ENCODE measurements at regions not wholly inside any gene's neighbourhood (a gene's known extent, or its start where the extent isn't known, plus 50 kb on each side); places are given as distances from the start of the nearest gene placed in this dataset.

DNA sequence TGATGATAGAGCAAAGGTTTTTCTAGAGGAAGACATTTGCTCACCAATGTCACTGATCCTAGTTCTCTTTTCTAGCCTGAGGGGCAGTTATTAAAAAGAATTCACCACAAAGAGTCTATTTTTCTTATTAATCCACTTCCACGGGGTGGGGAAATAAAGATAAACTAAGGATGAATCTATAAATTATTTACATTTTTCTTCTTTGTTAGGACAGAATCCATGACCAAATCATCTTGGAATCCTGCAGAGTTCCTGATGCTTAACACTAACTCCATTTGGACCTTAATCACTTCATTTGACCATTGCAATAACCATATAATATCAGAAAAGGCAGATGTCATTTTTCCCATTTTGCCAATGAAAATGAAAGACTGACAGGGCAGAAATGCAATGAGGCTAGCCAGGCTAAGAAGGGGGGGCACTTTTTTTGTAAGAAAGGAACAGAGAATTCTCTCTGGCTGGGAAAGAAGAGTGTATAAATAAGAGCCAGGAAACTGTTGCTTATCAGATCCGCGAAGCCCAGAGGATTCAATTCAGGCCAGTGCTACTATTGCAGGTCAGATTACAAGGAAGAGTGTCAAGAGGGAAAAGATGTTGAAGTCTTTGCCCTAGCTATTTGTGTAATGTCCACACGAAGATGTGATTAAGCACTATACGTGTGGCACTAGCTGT, 433.2 kb downstream of the TNS3 start:
- TF ChIP-seq, protein P1, sequence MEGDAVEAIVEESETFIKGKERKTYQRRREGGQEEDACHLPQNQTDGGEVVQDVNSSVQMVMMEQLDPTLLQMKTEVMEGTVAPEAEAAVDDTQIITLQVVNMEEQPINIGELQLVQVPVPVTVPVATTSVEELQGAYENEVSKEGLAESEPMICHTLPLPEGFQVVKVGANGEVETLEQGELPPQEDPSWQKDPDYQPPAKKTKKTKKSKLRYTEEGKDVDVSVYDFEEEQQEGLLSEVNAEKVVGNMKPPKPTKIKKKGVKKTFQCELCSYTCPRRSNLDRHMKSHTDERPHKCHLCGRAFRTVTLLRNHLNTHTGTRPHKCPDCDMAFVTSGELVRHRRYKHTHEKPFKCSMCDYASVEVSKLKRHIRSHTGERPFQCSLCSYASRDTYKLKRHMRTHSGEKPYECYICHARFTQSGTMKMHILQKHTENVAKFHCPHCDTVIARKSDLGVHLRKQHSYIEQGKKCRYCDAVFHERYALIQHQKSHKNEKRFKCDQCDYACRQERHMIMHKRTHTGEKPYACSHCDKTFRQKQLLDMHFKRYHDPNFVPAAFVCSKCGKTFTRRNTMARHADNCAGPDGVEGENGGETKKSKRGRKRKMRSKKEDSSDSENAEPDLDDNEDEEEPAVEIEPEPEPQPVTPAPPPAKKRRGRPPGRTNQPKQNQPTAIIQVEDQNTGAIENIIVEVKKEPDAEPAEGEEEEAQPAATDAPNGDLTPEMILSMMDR (IDR thresholded peaks at IDR 0.05): no peak
- peak overlapping the region; percentile 63 for H3K27ac Mint-ChIP-seq
- no peaks in the 10 kb centered on the region for H3K27me3 Mint-ChIP-seq (ENCODE audit: insufficient read depth)
- DNase-seq: no peak
- peaks cover 88% of the 10 kb centered on the region for H3K4me1 Mint-ChIP-seq (ENCODE audit: low read depth)
- peak overlapping the region; percentile 38; the same call in 1 of the 2 replicates for H3K4me3 Mint-ChIP-seq
- H3K9me3 Mint-ChIP-seq: peaks cover 20% of the 10 kb centered on the region
- H3K36me3 Mint-ChIP-seq (ENCODE audit: low read depth): peaks cover 27% of the 10 kb centered on the region

DNA sequence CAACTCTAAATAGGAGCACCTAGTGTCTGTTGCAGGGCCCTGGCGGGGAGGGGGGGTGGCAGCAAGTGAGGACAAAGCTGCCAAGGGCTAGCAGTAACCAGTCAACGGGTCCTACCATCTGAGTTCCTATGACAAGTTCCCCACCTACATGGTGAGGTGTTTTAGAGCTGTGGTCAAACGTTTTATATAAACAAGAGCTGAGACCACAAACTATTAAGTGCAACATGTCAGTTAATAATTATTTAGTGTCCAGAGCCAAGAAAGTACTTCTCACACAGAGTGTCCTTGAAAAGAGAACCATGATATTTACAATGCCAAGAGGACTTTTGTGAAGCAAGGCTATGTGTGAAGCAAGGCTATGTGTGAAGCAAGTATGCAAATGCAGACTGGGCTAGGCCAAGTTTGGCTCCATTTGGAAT, 434.7 kb downstream of the TNS3 start:
- H3K27me3 Mint-ChIP-seq (ENCODE audit: insufficient read depth): no peaks in the 10 kb centered on the region
- TF ChIP-seq, protein P1 (IDR thresholded peaks at IDR 0.05): no peak
- H3K4me3 Mint-ChIP-seq: no peak overlapping the region
- peaks cover 20% of the 10 kb centered on the region for H3K9me3 Mint-ChIP-seq
- H3K4me1 Mint-ChIP-seq (ENCODE audit: low read depth): peaks cover 89% of the 10 kb centered on the region
- DNase-seq: no peak
- no peak overlapping the region for H3K27ac Mint-ChIP-seq
- H3K36me3 Mint-ChIP-seq (ENCODE audit: low read depth): peaks cover 27% of the 10 kb centered on the region

DNA sequence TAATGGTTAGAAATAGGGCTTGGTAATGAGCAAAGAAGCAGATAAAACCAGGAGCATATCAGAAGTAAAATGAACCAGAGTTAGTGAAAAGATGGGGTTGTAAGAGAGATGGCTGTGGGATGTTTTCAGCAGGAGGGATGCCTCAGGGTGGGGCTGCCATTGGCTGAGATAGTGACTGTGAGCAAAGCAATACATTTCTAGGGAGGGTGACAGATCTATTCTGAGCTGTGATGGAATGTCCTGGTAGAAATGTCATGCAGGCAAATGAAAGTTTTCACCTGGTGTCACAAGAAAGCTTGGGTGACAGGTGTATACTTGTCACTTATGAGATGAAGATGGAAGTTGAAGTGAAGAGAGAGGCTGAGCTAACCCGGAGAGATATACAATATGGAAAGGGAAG, 435.9 kb downstream of the TNS3 start:
- peaks cover 17% of the 10 kb centered on the region for H3K9me3 Mint-ChIP-seq
- H3K4me1 Mint-ChIP-seq (ENCODE audit: low read depth): peaks cover 84% of the 10 kb centered on the region
- H3K36me3 Mint-ChIP-seq (ENCODE audit: low read depth): peaks cover 24% of the 10 kb centered on the region
- no peak overlapping the region for H3K4me3 Mint-ChIP-seq
- DNase-seq: no peak
- H3K27me3 Mint-ChIP-seq (ENCODE audit: insufficient read depth): no peaks in the 10 kb centered on the region
- no peak overlapping the region for H3K27ac Mint-ChIP-seq
- TF ChIP-seq, protein P1 (IDR thresholded peaks at IDR 0.05): no peak

DNA sequence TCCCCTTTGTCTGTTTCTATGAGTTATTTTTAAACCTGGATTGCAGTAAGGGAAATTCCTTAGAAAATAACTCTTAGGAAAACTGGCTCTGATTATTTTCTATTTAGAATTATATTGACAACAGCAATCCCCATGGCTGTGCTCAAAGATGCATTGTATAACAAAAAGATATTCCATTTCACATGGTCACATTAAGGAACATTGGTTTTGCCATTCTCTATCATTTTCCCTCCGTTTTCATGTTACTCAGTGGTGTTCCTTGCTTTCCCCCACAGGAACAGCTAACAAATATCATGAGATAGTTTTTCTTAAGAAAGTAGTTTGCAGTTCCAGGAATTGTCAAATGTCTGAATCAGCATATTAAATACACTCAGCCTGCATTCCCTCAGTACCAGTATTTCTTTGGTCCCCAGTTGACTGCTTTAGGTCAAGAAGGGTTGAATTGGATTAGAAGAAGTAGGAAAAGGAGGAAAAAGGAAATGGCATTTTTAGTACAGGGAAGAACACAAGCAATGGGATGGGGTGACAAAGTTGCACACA, 436.7 kb downstream of the TNS3 start:
- peaks cover 11% of the 10 kb centered on the region; the same call in 1 of the 2 replicates for H3K9me3 Mint-ChIP-seq
- H3K27me3 Mint-ChIP-seq (ENCODE audit: insufficient read depth): no peaks in the 10 kb centered on the region
- TF ChIP-seq, protein P1 (IDR thresholded peaks at IDR 0.05): no peak
- no peak overlapping the region for H3K27ac Mint-ChIP-seq
- peaks cover 18% of the 10 kb centered on the region for H3K36me3 Mint-ChIP-seq (ENCODE audit: low read depth)
- no peak for DNase-seq
- no peak overlapping the region for H3K4me3 Mint-ChIP-seq
- peaks cover 79% of the 10 kb centered on the region for H3K4me1 Mint-ChIP-seq (ENCODE audit: low read depth)

DNA sequence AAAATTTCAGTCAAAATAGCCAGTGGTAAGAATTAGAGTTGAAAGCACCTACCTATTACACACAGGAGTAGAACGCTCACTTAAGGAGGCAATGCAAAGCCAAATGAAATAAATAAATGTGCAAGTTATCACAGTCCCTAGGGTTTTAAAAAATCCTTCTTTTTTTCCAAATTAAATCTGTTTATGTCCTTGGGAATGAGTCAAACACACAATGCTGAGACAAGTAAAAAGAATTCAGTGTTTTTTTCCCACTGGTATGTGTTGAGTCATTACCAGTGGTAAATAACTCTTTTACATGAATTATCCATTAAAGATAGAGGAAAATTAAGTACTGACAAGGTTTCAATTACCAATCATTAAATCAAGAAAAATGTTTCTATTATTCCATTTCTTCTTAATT, 438.6 kb downstream of the TNS3 start:
- Mint-ChIP-seq H3K36me3 (ENCODE audit: low read depth) (peaks cover 18% of the 10 kb centered on the region), H3K4me3 (peak overlapping the region; percentile 22; the same call in 1 of the 2 replicates), H3K27ac (peak overlapping the region; percentile 52; the same call in 1 of the 2 replicates), H3K27me3 (ENCODE audit: insufficient read depth) (no peaks in the 10 kb centered on the region; the same call in 1 of the 2 replicates), H3K9me3 (peaks cover 11% of the 10 kb centered on the region; the same call in 1 of the 2 replicates), H3K4me1 (ENCODE audit: low read depth) (peaks cover 63% of the 10 kb centered on the region)
- DNase-seq: peak; percentile 50
- TF ChIP-seq, protein P1 (IDR thresholded peaks at IDR 0.05): no peak
